Endothelial cell of umbilical vein (primary cell): ENCODE measurements at regions not wholly inside any gene's neighbourhood (a gene's known extent, or its start where the extent isn't known, plus 50 kb on each side); places are given as distances from the start of the nearest gene placed in this dataset.

Experiments
- BruUV-seq: library from RNA; stranded (reverse); fragments of 400-500 nt; replicated peaks from 2 replicates; lab custom pipeline; 2021; lab: Mats Ljungman, UMichigan
- CTCF ChIA-PET: fragments of 300-600, 350-600 bp; sonication (Branson Sonifier 250); formaldehyde crosslinking; loops from one replicate; lab custom pipeline; 2021; ENCODE audit warnings: antibody characterized with exemption, inconsistent platforms; lab: Charles Lee
- POLR2A ChIA-PET: fragments of 300-600, 350-600 bp; sonication (Branson Sonifier 250); formaldehyde crosslinking; loops from one replicate; lab custom pipeline; 2021; ENCODE audit warnings: antibody characterized with exemption, inconsistent platforms; lab: Charles Lee
- DNase-seq: peaks from one replicate; pipeline ENCODE4 v3.0.0-alpha.2; 2011; ENCODE audit warnings: low read depth, low spot score
- FAIRE-seq: peaks from 2 replicates; lab custom pipeline; 2011; peaks lifted over from hg19 to GRCh38; lab: Jason Lieb, UNC
- H2AFZ ChIP-seq: 2 replicates; pipeline ENCODE4 v1.6.0; 2012; ENCODE audit warnings: low read depth, low read length, control low read depth, inconsistent platforms
- H3K27ac ChIP-seq: 2 replicates; pipeline ENCODE4 v1.5.1; 2011; ENCODE audit warnings: low read depth, mild to moderate bottlenecking, control low read depth, low read length, moderate library complexity; ENCODE audit not compliant: insufficient read depth
- H3K27me3 ChIP-seq, 2 experiments: 2 replicates each; pipeline versions ENCODE4 v1.6.0 to v1.6.1; 2011; ENCODE audit warnings: low read length in 2 of 2, mixed read lengths in 1 of 2; ENCODE audit not compliant: control insufficient read depth in 2 of 2, insufficient read depth in 2 of 2
- H3K36me3 ChIP-seq, 2 experiments: 2 replicates in 1 of 2; 3 replicates in 1 of 2; pipeline ENCODE4 v1.5.1; 2011; ENCODE audit warnings: low read length in 2 of 2, mild to moderate bottlenecking in 1 of 2, moderate library complexity in 1 of 2; ENCODE audit not compliant: control insufficient read depth in 2 of 2, insufficient read depth in 2 of 2; ENCODE audit errors: extremely low read depth in 1 of 2
- H3K4me1 ChIP-seq: 3 replicates; pipeline ENCODE4 v1.5.1; 2011; ENCODE audit warnings: mild to moderate bottlenecking, low read length; ENCODE audit not compliant: control insufficient read depth, insufficient read depth; ENCODE audit errors: extremely low read depth
- H3K4me2 ChIP-seq: 2 replicates; pipeline ENCODE4 v1.6.1; 2011; ENCODE audit warnings: low read length, control low read depth, mixed read lengths; ENCODE audit not compliant: insufficient read depth
- H3K4me3 ChIP-seq, 3 experiments: fragments of 200-600 bp in 1 of 3; sonication (generic), shearing (Covaris generic) in 1 of 3; replicated peaks in 1 of 3; 2 replicates each; pipeline ENCODE4 v1.5.1; 2011 to 2016; ENCODE audit warnings: control low read depth in 3 of 3, low read length in 3 of 3, mild to moderate bottlenecking in 2 of 3, inconsistent platforms in 1 of 3, low read depth in 1 of 3, moderate library complexity in 1 of 3; ENCODE audit not compliant: insufficient read depth in 1 of 3
- H3K79me2 ChIP-seq: 2 replicates; pipeline ENCODE4 v1.6.0; 2012; ENCODE audit warnings: low read length, inconsistent platforms; ENCODE audit not compliant: control insufficient read depth, insufficient read depth
- H3K9ac ChIP-seq: replicated peaks from 2 replicates; pipeline ENCODE3; 2011; ENCODE audit warnings: low read length, control low read depth; ENCODE audit not compliant: insufficient read depth; ENCODE audit errors: extremely low read depth
- H3K9me1 ChIP-seq: replicated peaks from 3 replicates; pipeline ENCODE4 v1.6.0; 2011; ENCODE audit warnings: mild to moderate bottlenecking, low read length; ENCODE audit not compliant: control insufficient read depth, insufficient read depth; ENCODE audit errors: extremely low read depth
- H3K9me3 ChIP-seq: replicated peaks from 2 replicates; pipeline ENCODE4 v1.5.1; 2012; ENCODE audit warnings: low read length, inconsistent platforms; ENCODE audit not compliant: control insufficient read depth, insufficient read depth
- H4K20me1 ChIP-seq: replicated peaks from 2 replicates; pipeline ENCODE3; 2011; ENCODE audit warnings: mild to moderate bottlenecking, low read length; ENCODE audit not compliant: control insufficient read depth, insufficient read depth; ENCODE audit errors: extremely low read depth
- EZH2 ChIP-seq: IDR thresholded peaks from 2 replicates; pipeline ENCODE4 v1.6.1; 2012; ENCODE audit warnings: borderline replicate concordance, low read depth, mild to moderate bottlenecking, moderate library complexity, low read length, inconsistent platforms; ENCODE audit not compliant: severe bottlenecking
- FOS ChIP-seq: IDR thresholded peaks from 2 replicates; pipeline ENCODE4 v1.6.1; 2011; ENCODE audit warnings: mild to moderate bottlenecking, low read length, moderate library complexity, borderline replicate concordance; ENCODE audit not compliant: insufficient read depth
- GATA2 ChIP-seq: IDR thresholded peaks from 2 replicates; pipeline ENCODE4 v1.7.0; 2011; ENCODE audit warnings: low read depth, mild to moderate bottlenecking, moderate library complexity, mixed read lengths, low read length; ENCODE audit not compliant: insufficient read length, insufficient read depth
- JUN ChIP-seq: IDR thresholded peaks from 2 replicates; pipeline ENCODE4 v1.6.1; 2011; ENCODE audit warnings: borderline replicate concordance, low read depth; ENCODE audit not compliant: insufficient read length, insufficient read depth
- MYC ChIP-seq: IDR thresholded peaks from one replicate; pipeline ENCODE4 v1.6.1; 2011; ENCODE audit warnings: mild to moderate bottlenecking, low read depth, low read length
- POLR2A ChIP-seq: IDR thresholded peaks from 2 replicates; pipeline ENCODE4 v1.6.1; 2012; ENCODE audit warnings: low read depth, mild to moderate bottlenecking, control low read depth, low read length
- POLR2AphosphoS5 ChIP-seq: IDR thresholded peaks from 2 replicates; pipeline ENCODE4 v1.6.1; 2012; ENCODE audit warnings: low read depth, mild to moderate bottlenecking, control low read depth, low read length, moderate library complexity; ENCODE audit not compliant: insufficient read depth
- dilution Hi-C: fragments of 300-500 bp; cut with MboI; formaldehyde crosslinking; loops from one replicate; pipeline ENCODE4 v1.15.0; 2019; ENCODE audit warnings: low sequenced_read_pairs; ENCODE audit not compliant: extremely low pct_ligation_motif_present
- intact Hi-C: fragments of 100-400 bp; cut with micrococcal nuclease; formaldehyde crosslinking; loops from one replicate; pipeline ENCODE4 v1.10.0; 2022
- TF ChIP-seq, protein P1 (sequence below): IDR thresholded peaks from 2 replicates; pipeline ENCODE4 v1.6.1; 2011; ENCODE audit not compliant: insufficient read depth, insufficient read length
- TF ChIP-seq, protein P2 (sequence below), 2 donors: IDR thresholded peaks; 1 replicate in 1 of 2; 2 replicates in 1 of 2; pipeline ENCODE4 v1.5.1; 2011; ENCODE audit warnings: low read length in 2 of 2, mild to moderate bottlenecking in 2 of 2, moderate library complexity in 2 of 2, control low read depth in 1 of 2, inconsistent platforms in 1 of 2, low read depth in 1 of 2; ENCODE audit not compliant: insufficient read depth in 1 of 2; ENCODE audit errors: extremely low read depth in 1 of 2

DNA sequence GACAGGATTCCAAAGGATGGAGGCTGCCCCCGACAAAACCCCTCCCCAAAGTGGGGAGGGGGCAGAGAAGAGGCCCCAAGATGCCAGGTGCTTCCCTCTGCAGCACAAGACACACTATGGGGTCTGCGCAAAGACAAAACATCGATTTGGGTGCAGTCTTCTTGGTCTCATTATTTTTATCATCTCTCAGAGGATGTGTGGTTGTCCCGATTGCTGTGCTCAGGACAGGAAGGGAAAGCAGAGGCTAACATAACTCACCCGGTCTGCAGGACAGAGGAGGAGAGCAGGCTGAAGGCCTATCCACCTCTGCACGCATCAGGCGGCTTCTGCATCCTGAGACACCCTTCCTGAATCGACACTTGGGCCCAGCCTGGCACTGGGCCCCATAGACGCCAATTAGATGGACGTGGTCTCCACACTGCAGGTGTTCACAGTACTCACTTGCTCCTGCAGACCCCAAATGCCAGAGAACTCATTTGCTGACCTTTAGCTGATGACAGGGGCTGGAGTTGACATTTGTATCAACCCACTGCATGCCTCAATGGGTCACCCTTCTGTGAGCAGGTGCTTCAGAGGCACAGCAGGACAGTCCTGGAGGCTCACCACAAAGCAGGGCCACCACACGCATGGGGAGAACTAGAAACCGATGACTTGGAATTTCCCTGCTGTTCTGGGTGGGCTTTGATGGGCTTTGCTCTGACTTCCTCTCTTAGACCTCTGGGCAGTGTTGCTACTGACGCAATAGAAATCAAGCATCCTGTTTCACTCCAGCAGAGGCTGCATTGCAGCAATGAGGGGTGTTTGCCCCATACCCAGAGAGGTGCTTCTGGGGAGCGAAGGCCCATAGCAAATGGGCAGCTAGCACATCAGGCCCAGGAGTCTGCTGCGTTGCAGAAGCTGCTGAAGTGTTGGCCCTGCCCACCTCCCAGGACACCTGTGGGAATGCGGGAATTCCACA is 96.3 kb upstream of the ENPP6 start:
- Histone ChIP-seq H3K79me2 (no peaks in the 10 kb centered on the region), H3K4me1 (no peaks in the 10 kb centered on the region), H2AFZ (no peak overlapping the region), H4K20me1 (no peaks in the 10 kb centered on the region), H3K4me2 (no peak overlapping the region), H3K27me3 (peaks cover 0 to 1% of the 10 kb centered on the region in 2 experiments), H3K9me3 (no peaks in the 10 kb centered on the region), H3K36me3 (no peaks in the 10 kb centered on the region), H3K9me1 (no peaks in the 10 kb centered on the region), H3K4me3 (no peak overlapping the region), H3K9ac (no peak overlapping the region), H3K27ac (no peak overlapping the region)
- no TSS peak for BruUV-seq
- DNase-seq (no peak), FAIRE-seq (no peak)
- TF ChIP-seq EZH2 = no peak
- TF ChIP-seq, protein P1, sequence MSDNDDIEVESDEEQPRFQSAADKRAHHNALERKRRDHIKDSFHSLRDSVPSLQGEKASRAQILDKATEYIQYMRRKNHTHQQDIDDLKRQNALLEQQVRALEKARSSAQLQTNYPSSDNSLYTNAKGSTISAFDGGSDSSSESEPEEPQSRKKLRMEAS = no peak
- CTCF ChIA-PET = interaction anchor here (1.0 to 1.5 kb wide), 4 partner anchors 9 to 50 kb away, joined by 3 to 4 read pairs (median 3); no protein-coding TSS in a partner anchor
- dilution Hi-C loops (no loop called here), intact Hi-C loops (no loop called here)
- POLR2A ChIA-PET = no interaction called here

DNA sequence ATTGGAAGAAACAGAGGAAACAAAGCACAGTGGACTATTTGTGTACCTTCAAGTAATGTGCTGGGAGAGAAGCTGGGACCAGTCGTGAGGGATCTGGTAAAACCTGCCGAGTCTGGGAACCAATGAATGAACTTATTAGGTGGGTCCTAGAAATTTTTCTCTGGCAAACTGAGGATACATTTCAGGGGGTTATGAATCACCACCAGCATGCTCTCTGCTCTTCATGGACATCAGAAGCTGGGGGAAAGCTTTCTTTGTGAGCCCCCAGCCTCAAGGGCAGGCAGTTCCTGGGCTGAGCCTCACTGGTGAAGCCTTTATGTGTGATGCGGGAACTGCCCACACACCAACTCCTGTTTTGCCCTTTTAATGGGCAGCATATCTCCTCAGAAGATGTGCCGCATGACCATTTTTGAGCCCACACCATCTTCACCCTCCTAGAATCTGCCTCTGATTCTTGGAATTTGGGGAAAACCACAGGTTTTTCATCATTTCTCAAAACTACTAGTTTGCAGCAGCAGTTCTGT is 95.4 kb upstream of the ENPP6 start:
- intact Hi-C loops (no loop called here), dilution Hi-C loops (no loop called here)
- BruUV-seq = no TSS peak
- Histone ChIP-seq H2AFZ (no peak overlapping the region), H3K4me2 (no peak overlapping the region), H4K20me1 (no peaks in the 10 kb centered on the region), H3K9me3 (no peaks in the 10 kb centered on the region), H3K9me1 (no peaks in the 10 kb centered on the region), H3K27ac (no peak overlapping the region), H3K4me1 (no peaks in the 10 kb centered on the region), H3K27me3 (peaks cover 0 to 1% of the 10 kb centered on the region in 2 experiments), H3K9ac (no peak overlapping the region), H3K79me2 (no peaks in the 10 kb centered on the region), H3K4me3 (no peak overlapping the region), H3K36me3 (no peaks in the 10 kb centered on the region)
- TF ChIP-seq POLR2AphosphoS5 (no peak), MYC (no peak), POLR2A (no peak), FOS (no peak), GATA2 (no peak), JUN (no peak), EZH2 (no peak)
- TF ChIP-seq, protein P1 = no peak
- TF ChIP-seq, protein P2, sequence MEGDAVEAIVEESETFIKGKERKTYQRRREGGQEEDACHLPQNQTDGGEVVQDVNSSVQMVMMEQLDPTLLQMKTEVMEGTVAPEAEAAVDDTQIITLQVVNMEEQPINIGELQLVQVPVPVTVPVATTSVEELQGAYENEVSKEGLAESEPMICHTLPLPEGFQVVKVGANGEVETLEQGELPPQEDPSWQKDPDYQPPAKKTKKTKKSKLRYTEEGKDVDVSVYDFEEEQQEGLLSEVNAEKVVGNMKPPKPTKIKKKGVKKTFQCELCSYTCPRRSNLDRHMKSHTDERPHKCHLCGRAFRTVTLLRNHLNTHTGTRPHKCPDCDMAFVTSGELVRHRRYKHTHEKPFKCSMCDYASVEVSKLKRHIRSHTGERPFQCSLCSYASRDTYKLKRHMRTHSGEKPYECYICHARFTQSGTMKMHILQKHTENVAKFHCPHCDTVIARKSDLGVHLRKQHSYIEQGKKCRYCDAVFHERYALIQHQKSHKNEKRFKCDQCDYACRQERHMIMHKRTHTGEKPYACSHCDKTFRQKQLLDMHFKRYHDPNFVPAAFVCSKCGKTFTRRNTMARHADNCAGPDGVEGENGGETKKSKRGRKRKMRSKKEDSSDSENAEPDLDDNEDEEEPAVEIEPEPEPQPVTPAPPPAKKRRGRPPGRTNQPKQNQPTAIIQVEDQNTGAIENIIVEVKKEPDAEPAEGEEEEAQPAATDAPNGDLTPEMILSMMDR (IDR thresholded peaks at IDR 0.05; ENCODE audit: extremely low read depth in 1 of 2, insufficient read depth in 1 of 2, low read depth in 1 of 2, low read length in 2 of 2) = no peak
- ChIA-PET CTCF (interaction anchor here (1.0 to 1.5 kb wide), 2 partner anchors 15 to 19 kb away, joined by 3 read pairs; no protein-coding TSS in a partner anchor), POLR2A (no interaction called here)
- FAIRE-seq = no peak
- no peak for DNase-seq
